ENCODE measurements at regions not wholly inside any gene's neighbourhood (a gene's known extent, or its start where the extent isn't known, plus 50 kb on each side); places are given as distances from the start of the nearest gene placed in this dataset.

DNA sequence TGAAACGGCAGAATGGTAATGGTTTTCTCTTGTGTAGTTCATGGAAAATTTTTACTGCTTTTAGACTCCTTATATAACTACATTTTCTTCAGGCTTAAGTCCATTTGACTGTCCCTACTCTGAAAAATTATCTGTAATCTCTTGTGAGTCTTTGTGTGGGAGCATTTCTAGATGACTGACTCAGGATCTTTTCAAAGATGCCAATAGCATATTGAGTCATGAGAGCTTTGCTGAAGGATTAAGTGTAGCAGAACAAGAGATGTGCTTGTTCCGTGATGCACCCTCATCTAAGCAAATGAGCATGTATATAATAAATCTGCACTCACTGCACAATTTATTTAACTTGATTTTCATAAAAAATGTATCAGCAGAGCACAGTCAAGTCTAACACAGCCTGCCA lies 298.7 kb upstream of the CDH6 start:
- H3K27ac Mint-ChIP-seq: no peak overlapping the region
- CTCF ChIA-PET: no interaction called here
- no peaks in the 10 kb centered on the region for H3K27me3 ChIP-seq (ENCODE audit: control insufficient read depth in 1 of 2, insufficient read depth in 2 of 2, low read length in 2 of 2)
- no peak overlapping the region for H3K4me3 ChIP-seq (ENCODE audit: low read length)
- DNase-seq: no peak
- H3K9me3 ChIP-seq (ENCODE audit: control insufficient read depth in 1 of 2, insufficient read depth in 1 of 2, low read length in 2 of 2): peaks cover 4 to 11% of the 10 kb centered on the region in 2 experiments
- intact Hi-C loops (cut with DNase I, micrococcal nuclease): no loop called here
- H3K4me3 Mint-ChIP-seq: no peak overlapping the region
- H3K9me3 Mint-ChIP-seq: peaks cover 3% of the 10 kb centered on the region
- POLR2A ChIA-PET: no interaction called here
- TF ChIP-seq, protein P1, sequence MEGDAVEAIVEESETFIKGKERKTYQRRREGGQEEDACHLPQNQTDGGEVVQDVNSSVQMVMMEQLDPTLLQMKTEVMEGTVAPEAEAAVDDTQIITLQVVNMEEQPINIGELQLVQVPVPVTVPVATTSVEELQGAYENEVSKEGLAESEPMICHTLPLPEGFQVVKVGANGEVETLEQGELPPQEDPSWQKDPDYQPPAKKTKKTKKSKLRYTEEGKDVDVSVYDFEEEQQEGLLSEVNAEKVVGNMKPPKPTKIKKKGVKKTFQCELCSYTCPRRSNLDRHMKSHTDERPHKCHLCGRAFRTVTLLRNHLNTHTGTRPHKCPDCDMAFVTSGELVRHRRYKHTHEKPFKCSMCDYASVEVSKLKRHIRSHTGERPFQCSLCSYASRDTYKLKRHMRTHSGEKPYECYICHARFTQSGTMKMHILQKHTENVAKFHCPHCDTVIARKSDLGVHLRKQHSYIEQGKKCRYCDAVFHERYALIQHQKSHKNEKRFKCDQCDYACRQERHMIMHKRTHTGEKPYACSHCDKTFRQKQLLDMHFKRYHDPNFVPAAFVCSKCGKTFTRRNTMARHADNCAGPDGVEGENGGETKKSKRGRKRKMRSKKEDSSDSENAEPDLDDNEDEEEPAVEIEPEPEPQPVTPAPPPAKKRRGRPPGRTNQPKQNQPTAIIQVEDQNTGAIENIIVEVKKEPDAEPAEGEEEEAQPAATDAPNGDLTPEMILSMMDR (IDR thresholded peaks at IDR 0.05): no peak
- no peaks in the 10 kb centered on the region for H3K27me3 Mint-ChIP-seq
- H3K27ac ChIP-seq (ENCODE audit: low read depth in 1 of 2, low read length in 2 of 2): no peak overlapping the region
- no peaks in the 10 kb centered on the region for H3K4me1 Mint-ChIP-seq (ENCODE audit: low read depth)
- no peaks in the 10 kb centered on the region for H3K36me3 Mint-ChIP-seq (ENCODE audit: low read depth)
- H3K4me1 ChIP-seq (ENCODE audit: insufficient read depth, low read length): no peaks in the 10 kb centered on the region
- no peaks in the 10 kb centered on the region for H3K36me3 ChIP-seq (ENCODE audit: insufficient read depth, low read length)
- no peak for ATAC-seq (ENCODE audit: poor library complexity)

DNA sequence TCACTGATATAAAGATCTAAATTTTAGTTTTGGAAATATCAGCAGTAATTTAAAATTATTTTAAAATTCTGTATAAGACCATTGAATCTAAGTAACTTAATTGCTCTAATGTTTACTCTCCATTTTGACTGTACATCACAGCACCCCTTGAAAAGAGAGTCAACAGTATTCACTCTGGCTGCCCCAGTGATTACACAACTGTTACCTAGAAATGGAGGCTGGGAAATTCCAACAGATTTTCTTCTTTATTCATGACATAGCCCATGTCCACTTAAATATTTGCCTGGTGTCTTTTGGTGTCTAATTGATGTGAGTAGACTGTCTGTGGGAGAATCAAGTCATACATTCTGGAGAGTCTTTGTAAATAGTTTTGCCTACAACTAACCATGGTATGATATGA lies 301.8 kb upstream of the CDH6 start:
- Histone ChIP-seq H3K27me3 (ENCODE audit: control insufficient read depth in 1 of 2, insufficient read depth in 2 of 2, low read length in 2 of 2) (no peaks in the 10 kb centered on the region), H3K36me3 (ENCODE audit: insufficient read depth, low read length) (no peaks in the 10 kb centered on the region), H3K4me1 (ENCODE audit: insufficient read depth, low read length) (no peaks in the 10 kb centered on the region), H3K4me3 (ENCODE audit: low read length) (no peak overlapping the region), H3K9me3 (ENCODE audit: control insufficient read depth in 1 of 2, insufficient read depth in 1 of 2, low read length in 2 of 2) (peaks cover 0 to 8% of the 10 kb centered on the region in 2 experiments), H3K27ac (ENCODE audit: low read depth in 1 of 2, low read length in 2 of 2) (no peak overlapping the region)
- ChIA-PET POLR2A (no interaction called here), CTCF (no interaction called here)
- Mint-ChIP-seq H3K9me3 (peaks cover 6% of the 10 kb centered on the region), H3K4me1 (ENCODE audit: low read depth) (no peaks in the 10 kb centered on the region), H3K4me3 (no peak overlapping the region), H3K36me3 (ENCODE audit: low read depth) (no peaks in the 10 kb centered on the region), H3K27me3 (no peaks in the 10 kb centered on the region), H3K27ac (no peak overlapping the region)
- intact Hi-C loops (cut with DNase I, micrococcal nuclease): no loop called here
- TF ChIP-seq, protein P1 (IDR thresholded peaks at IDR 0.05): no peak
- ATAC-seq (ENCODE audit: poor library complexity) (no peak), DNase-seq (no peak)

DNA sequence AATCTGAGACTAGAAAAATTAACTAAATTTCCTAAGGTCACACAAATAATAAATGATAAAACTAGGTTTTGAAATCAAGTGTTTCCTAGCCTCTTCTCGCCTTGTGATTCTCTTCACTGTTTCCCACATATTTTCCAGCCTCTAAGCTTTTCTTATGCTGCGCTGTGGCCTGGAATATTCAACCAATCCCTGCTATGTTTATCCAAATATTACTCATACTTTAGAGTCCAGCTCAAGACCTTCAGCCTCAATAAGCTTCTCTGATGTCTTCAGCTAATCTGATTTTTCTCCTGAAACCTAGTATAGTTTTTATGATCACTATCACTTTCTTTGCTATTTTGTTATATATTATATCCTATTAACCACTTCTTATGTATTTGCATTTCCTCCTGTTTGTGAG lies 303.1 kb upstream of the CDH6 start:
- POLR2A ChIA-PET: no interaction called here
- no peaks in the 10 kb centered on the region for H3K36me3 ChIP-seq (ENCODE audit: insufficient read depth, low read length)

More for the DNA sequence above, 303.1 kb upstream of the CDH6 start:
- Mint-ChIP-seq H3K4me3 (no peak overlapping the region), H3K27me3 (no peaks in the 10 kb centered on the region), H3K9me3 (peaks cover 7% of the 10 kb centered on the region), H3K4me1 (ENCODE audit: low read depth) (no peaks in the 10 kb centered on the region), H3K36me3 (ENCODE audit: low read depth) (no peaks in the 10 kb centered on the region), H3K27ac (no peak overlapping the region)
- Histone ChIP-seq H3K4me3 (ENCODE audit: low read length) (no peak overlapping the region), H3K27ac (ENCODE audit: low read depth in 1 of 2, low read length in 2 of 2) (no peak overlapping the region), H3K9me3 (ENCODE audit: control insufficient read depth in 1 of 2, insufficient read depth in 1 of 2, low read length in 2 of 2) (peaks cover 0 to 7% of the 10 kb centered on the region in 2 experiments), H3K4me1 (ENCODE audit: insufficient read depth, low read length) (no peaks in the 10 kb centered on the region), H3K27me3 (ENCODE audit: control insufficient read depth in 1 of 2, insufficient read depth in 2 of 2, low read length in 2 of 2) (no peaks in the 10 kb centered on the region)
- CTCF ChIA-PET: no interaction called here
- no peak for DNase-seq
- TF ChIP-seq, protein P1 (IDR thresholded peaks at IDR 0.05): no peak
- no peak for ATAC-seq (ENCODE audit: poor library complexity)
- intact Hi-C loops (cut with DNase I, micrococcal nuclease): no loop called here

Measured in CD4-positive, alpha-beta T cell (primary cell).